ENCODE measurements at regions not wholly inside any gene's neighbourhood (a gene's known extent, or its start where the extent isn't known, plus 50 kb on each side); places are given as distances from the start of the nearest gene placed in this dataset.
A peak's percentile ranks its signal among the peaks of the same experiment; 100 is the strongest.
"Not testable (repeated sequence)": the region's sequence is repeated elsewhere in the genome, so short reads cannot be mapped to it uniquely, and the experiment has no call there.

DNA sequence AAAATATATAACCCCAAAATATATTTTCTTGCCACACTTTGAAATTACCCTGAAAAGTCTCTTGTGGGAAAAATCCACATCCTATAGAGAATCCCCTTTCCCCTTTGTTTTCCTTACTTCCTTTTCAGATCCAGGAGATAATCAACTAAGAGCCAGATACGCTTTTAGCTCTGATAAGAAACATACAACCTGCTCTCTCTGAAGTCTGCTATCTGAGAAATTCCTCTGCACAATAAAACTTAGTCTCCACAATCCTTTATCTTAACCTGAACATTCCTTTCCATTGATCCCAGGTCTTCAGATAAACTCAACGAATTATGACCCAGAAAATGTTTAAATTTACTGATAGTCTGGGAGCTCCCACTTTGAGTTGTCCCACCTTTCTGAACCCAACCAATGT, 233.4 kb upstream of the SETMAR start:
- Mint-ChIP-seq H3K9me3 (peaks cover 15% of the 10 kb centered on the region), H3K4me3 (no peak overlapping the region)
- no peak for ATAC-seq (replicated peaks)

DNA sequence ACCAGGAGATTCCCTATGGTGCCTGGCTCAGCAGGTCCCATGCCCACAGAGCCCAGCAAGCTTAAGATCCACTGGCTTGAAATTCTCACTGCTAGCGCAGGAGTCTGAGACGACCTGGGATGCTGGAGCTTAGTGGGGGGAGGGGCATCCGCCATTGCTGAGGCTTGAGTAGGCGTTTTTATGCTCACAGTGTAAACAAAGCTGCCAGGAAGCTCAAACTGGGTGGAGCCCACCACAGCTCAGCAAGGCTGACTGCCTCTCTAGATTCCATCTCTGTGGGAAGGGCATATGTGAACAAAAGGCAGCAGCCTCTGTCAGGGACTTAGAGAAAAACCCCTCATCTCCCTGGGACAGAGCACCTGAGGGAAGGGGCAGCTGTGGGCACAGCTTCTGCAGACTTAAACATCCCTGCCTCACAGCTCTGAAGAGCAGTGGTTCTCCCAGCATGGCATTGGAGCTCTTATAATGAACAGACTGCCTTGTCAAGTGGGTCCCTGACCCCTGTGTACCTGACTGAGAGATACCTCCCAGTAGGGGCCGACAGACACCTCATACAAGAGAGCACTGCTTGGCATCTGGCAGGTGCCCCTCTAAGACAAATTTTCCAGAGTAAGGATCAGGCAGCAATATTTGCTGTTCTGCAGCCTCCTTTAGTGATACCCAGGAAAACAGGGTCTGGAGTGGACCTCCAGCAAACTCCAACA, 231.5 kb upstream of the SETMAR start:
- H3K27me3 Mint-ChIP-seq = no peaks in the 10 kb centered on the region
- H3K36me3 Mint-ChIP-seq (ENCODE audit: low read depth) = no peaks in the 10 kb centered on the region
- ATAC-seq (replicated peaks) = no peak
- peaks cover 20% of the 10 kb centered on the region for H3K9me3 Mint-ChIP-seq
- H3K4me1 Mint-ChIP-seq = no peaks in the 10 kb centered on the region
- H3K27ac Mint-ChIP-seq = no peak overlapping the region
- no peak overlapping the region for H3K4me3 Mint-ChIP-seq

More for the DNA sequence above, 233.4 kb upstream of the SETMAR start:
- Mint-ChIP-seq H3K36me3 (ENCODE audit: low read depth) (no peaks in the 10 kb centered on the region), H3K4me1 (no peaks in the 10 kb centered on the region), H3K27ac (no peak overlapping the region), H3K27me3 (no peaks in the 10 kb centered on the region)

DNA sequence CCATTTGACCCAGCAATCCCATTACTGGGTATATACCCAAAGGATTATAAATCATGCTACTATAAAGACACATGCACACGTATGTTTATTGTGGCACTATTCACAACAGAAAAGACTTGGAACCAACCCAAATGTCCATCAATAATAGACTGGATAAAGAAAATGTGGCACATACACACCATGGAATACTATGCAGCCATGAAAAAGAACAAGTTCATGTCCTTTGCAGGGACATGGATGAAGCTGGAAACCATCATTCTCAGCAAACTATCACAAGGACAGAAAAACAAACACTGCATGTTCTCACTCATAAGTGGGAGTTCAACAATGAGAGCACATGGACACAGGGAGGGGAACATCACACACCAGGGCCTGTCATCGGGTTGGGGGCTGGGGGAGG, 225.9 kb upstream of the SETMAR start:
- H3K27ac Mint-ChIP-seq; H3K36me3 Mint-ChIP-seq (ENCODE audit: low read depth); H3K27me3 Mint-ChIP-seq; H3K4me3 Mint-ChIP-seq; H3K4me1 Mint-ChIP-seq; ATAC-seq (replicated peaks): not testable (repeated sequence)
- H3K9me3 Mint-ChIP-seq = peaks cover 20% of the 10 kb centered on the region

DNA sequence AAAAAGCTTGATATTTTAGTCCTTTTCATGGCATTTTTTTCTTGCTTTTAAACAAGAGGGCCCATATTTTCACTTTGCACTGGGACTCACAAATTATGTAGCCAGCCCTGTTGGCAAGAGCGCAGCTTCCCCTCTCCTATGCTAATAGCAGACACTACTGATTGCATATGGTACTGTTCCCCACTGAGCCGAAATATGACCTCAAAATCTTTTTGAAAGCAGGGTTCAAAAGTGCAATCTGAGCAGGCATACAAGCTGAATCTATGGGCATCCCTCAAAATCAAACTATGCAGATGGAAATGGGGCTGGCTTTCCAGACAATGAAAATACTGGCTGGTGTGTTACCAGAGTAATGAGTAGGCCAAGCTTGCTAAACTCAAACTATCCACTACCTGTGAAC, 225.2 kb upstream of the SETMAR start:
- Mint-ChIP-seq H3K9me3 (peaks cover 16% of the 10 kb centered on the region), H3K4me1 (no peaks in the 10 kb centered on the region), H3K4me3 (no peak overlapping the region), H3K27me3 (no peaks in the 10 kb centered on the region), H3K27ac (no peak overlapping the region), H3K36me3 (ENCODE audit: low read depth) (no peaks in the 10 kb centered on the region)
- no peak for ATAC-seq (replicated peaks)

DNA sequence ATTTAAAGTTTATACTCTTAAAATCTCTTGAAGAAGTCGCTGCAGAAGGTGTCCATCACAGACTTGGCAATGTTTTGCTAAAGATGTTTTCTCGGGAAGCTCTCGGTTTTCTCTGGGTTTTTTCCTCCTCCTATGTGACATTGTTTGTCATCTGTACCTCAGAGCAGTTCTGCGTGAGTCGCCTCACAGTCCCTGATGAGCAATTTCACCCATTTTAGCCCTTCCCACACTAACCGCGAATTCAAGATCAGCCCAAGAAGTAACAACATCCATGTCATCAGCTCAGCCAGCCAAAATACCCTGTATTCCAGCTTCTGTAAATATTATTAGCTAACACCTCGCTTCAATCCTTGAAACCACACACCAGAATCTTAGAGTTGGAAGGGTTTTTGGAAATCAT, 224.3 kb upstream of the SETMAR start:
- peak; percentile 46 for ATAC-seq (replicated peaks)
- no peaks in the 10 kb centered on the region for H3K36me3 Mint-ChIP-seq (ENCODE audit: low read depth)

DNA sequence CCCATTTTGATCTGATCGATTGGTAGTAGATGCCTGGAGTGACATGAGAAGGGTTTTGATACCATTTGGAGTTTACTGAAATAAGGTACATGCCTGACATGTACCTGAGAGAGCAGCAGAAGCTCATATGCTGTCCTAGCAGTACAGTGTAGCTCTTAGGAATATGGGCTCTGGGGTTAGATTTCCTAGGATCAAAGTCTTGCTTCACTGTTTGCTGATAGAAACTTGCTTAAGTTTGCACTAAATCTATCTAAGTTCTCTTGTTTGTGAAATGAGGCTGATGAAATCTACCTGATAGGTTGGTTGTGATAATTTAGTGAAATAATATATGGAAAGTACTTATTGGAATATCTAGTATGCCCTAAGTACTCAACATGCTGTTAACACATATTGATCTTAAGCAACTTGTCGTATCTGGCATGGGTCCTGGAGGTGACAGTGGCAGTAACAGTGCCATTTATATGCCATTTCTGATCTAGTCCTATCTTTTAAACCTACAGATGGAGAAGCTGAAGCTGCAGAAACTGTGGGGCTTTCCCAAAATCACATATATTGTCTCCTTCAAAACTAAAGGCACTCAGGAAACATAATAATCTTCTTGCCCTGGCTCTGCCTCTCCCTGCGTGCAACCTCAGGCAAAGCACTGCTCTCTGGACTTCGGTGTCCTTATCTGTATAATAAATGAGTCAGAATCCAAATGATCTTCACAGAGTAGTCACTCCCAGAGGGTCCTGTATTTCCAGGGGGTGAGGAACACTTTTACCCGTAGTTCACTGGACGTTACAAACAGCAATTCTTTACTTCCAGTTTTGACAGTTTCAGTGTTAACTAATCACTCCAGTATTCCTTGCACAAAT, 223.6 kb upstream of the SETMAR start:
- Mint-ChIP-seq H3K9me3 (peaks cover 5% of the 10 kb centered on the region), H3K4me1 (no peaks in the 10 kb centered on the region), H3K27ac (no peak overlapping the region), H3K27me3 (no peaks in the 10 kb centered on the region), H3K4me3 (no peak overlapping the region), H3K36me3 (ENCODE audit: low read depth) (no peaks in the 10 kb centered on the region)
- no peak for ATAC-seq (replicated peaks)

More for the DNA sequence above, 224.3 kb upstream of the SETMAR start:
- no peak overlapping the region for H3K27ac Mint-ChIP-seq
- H3K27me3 Mint-ChIP-seq = no peaks in the 10 kb centered on the region
- H3K4me1 Mint-ChIP-seq = no peaks in the 10 kb centered on the region
- H3K9me3 Mint-ChIP-seq = peaks cover 10% of the 10 kb centered on the region
- H3K4me3 Mint-ChIP-seq = no peak overlapping the region

DNA sequence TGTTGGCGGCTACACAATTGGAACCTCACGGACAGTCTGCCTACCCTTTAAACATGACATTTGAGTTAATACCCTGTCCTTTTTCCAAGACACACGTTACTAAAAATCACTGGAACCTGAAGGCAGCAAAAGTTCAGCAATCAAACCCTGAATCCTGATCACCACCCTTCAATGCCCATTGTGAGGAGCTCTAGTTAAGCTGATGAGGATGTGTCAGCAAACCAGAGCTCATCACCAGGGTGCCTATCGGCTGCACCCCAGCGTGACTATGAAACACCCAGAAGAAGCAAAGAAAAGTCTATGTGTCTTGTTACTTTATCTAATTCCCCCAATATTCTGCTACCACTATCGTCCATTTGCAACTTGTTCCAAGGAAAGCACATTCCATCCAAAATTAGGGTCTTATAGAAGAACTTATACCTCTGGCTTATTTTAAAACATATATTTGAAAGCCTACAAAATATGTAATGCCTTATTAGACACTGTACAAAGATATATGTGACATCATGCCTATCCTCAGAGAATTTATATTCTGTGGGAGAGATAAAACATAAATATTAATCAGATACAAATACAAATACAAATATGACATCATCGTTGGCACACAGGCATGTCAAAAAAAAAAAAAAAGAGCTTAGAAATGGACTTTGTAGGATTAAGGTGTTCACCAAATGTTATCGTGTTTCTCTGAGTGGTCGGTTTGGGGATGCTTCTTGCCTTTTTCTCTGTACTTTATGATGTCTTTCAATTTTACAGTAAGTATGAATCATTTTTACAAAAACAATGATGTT, 219.7 kb upstream of the SETMAR start:
- Mint-ChIP-seq H3K36me3 (ENCODE audit: low read depth) (no peaks in the 10 kb centered on the region), H3K4me1 (no peaks in the 10 kb centered on the region), H3K27ac (no peak overlapping the region), H3K9me3 (no peaks in the 10 kb centered on the region), H3K27me3 (no peaks in the 10 kb centered on the region), H3K4me3 (no peak overlapping the region)
- no peak for ATAC-seq (replicated peaks)

DNA sequence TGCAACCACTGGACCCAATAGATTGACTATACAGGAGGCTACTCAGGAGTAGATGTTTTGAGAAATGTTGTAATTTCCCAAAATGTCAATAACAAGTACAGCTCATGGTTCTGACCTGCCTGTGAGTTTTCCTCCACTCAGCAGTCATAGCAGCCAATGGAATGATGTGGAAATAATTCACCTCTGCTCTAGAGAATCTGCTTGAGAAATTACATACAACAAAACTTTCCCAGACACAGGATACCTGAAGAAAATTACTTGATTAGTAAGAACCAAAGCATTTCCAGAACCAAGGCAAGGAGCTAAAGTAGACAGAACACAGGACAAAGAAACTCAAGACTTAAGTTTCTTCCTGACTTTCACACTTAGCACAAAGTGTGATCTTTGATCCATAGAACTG, 218.9 kb upstream of the SETMAR start:
- Mint-ChIP-seq H3K27ac (no peak overlapping the region), H3K27me3 (no peaks in the 10 kb centered on the region), H3K9me3 (no peaks in the 10 kb centered on the region), H3K36me3 (ENCODE audit: low read depth) (no peaks in the 10 kb centered on the region), H3K4me3 (no peak overlapping the region), H3K4me1 (no peaks in the 10 kb centered on the region)
- ATAC-seq (replicated peaks) = no peak

DNA sequence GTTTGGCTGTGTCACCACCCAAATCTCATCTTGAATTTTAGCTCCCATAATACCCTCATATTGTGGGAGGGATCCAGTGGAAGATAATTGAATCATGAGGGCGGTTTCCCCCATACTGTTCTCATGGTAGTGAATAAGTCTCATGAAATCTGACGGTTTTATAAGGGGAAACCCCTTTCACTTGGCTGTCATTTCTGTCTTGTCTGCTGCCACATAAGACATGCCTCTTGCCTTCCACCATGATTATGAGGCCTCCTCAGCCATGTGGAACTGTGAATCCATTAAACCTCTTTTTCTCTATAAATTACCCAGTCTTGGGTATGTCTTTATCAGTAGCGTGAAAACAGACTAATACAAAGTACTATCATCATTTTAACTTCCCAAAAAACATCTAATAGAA, 216.5 kb upstream of the SETMAR start:
- ATAC-seq (replicated peaks) = peak; percentile 34

DNA sequence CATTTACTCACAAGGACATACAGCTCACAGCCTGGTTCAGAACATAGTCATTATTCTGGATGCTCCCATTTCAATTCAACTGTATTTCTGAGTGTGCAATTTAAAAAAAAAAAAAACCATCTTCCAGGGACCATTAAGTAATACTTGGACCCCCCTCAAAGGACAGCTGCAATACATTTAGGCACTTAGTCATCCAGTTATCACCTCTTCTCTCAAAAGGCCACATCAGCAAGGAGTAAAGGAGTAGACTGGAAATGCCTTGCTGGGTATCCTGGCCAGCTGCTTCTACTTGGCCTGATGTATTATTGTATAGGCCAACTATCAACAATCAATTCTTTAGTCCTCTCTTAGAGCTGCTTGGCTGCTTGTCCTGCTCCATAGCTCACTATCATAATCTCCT, 211.4 kb upstream of the SETMAR start:
- H3K27me3 Mint-ChIP-seq = no peaks in the 10 kb centered on the region
- H3K9me3 Mint-ChIP-seq = no peaks in the 10 kb centered on the region
- H3K4me3 Mint-ChIP-seq = no peak overlapping the region
- H3K4me1 Mint-ChIP-seq = no peaks in the 10 kb centered on the region
- no peaks in the 10 kb centered on the region for H3K36me3 Mint-ChIP-seq (ENCODE audit: low read depth)
- ATAC-seq (replicated peaks) = no peak
- H3K27ac Mint-ChIP-seq = no peak overlapping the region

More for the DNA sequence above, 216.5 kb upstream of the SETMAR start:
- H3K9me3 Mint-ChIP-seq; H3K4me1 Mint-ChIP-seq; H3K36me3 Mint-ChIP-seq (ENCODE audit: low read depth); H3K4me3 Mint-ChIP-seq; H3K27me3 Mint-ChIP-seq; H3K27ac Mint-ChIP-seq: not testable (repeated sequence)

DNA sequence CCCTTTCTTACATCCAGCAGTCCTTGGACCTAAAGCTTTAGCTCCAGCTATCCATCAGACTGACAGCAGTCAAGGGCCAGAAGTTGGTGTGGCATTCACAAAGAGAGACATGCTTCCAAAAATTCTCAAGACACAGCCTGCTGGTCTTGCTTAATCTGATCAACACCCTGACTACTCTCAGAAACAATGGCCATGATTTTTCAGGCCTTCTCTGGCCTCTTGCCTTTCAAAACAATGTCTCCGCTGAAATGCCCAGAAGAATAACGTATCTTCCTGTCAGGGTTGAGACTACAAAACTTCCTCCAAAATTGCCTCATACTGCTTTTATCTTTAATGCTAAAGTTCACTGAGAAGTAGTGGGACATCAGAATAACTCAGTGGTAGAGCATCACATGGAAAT, 205.4 kb upstream of the SETMAR start:
- Mint-ChIP-seq H3K4me3 (no peak overlapping the region), H3K4me1 (no peaks in the 10 kb centered on the region), H3K27me3 (no peaks in the 10 kb centered on the region), H3K9me3 (peaks cover 6% of the 10 kb centered on the region), H3K36me3 (ENCODE audit: low read depth) (no peaks in the 10 kb centered on the region), H3K27ac (no peak overlapping the region)
- ATAC-seq (replicated peaks) = no peak

DNA sequence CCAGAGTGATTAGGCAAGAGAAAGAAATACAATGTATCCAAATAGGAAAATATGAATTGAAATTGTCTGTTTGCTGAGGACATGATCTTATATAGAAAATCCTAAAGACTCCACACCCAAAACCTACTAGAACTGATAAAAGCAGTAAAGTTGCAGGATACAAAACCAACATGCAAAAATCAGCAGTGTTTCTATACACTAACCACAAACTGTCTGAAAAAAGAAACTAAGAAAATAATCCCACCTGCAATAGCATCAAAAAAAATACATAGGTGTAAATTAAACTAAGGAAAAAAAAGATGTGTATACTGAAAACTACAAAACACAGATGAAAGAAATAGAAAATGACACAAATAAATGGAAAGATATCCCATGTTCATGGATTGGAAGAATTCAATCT, 203.6 kb upstream of the SETMAR start:
- Mint-ChIP-seq H3K27me3 (no peaks in the 10 kb centered on the region), H3K4me3 (no peak overlapping the region), H3K36me3 (ENCODE audit: low read depth) (no peaks in the 10 kb centered on the region), H3K4me1 (no peaks in the 10 kb centered on the region), H3K9me3 (peaks cover 9% of the 10 kb centered on the region), H3K27ac (no peak overlapping the region)
- no peak for ATAC-seq (replicated peaks)

DNA sequence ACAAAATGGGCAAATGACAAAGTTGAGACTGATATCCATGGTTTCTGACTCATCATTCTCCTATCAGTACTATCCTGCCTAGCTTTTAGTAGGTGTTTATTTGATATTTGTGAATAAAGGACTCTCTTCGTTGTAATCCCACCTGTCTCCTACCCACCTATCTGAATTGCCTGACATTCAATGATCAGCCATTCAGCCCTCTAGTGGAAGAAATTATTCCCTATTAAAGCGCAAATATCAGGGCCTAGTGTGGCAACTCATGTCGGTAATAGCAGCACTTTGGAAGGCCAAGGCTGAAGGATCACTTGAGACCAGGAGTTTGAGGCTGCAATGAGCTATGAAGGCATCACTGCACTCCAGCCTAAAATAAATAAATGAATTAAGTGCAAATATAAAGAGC, 195.7 kb upstream of the SETMAR start:
- H3K36me3 Mint-ChIP-seq (ENCODE audit: low read depth) = no peaks in the 10 kb centered on the region
- H3K27me3 Mint-ChIP-seq = no peaks in the 10 kb centered on the region
- peaks cover 3% of the 10 kb centered on the region for H3K9me3 Mint-ChIP-seq
- H3K4me1 Mint-ChIP-seq = no peaks in the 10 kb centered on the region
- ATAC-seq (replicated peaks) = no peak
- no peak overlapping the region for H3K4me3 Mint-ChIP-seq
- no peak overlapping the region for H3K27ac Mint-ChIP-seq

DNA sequence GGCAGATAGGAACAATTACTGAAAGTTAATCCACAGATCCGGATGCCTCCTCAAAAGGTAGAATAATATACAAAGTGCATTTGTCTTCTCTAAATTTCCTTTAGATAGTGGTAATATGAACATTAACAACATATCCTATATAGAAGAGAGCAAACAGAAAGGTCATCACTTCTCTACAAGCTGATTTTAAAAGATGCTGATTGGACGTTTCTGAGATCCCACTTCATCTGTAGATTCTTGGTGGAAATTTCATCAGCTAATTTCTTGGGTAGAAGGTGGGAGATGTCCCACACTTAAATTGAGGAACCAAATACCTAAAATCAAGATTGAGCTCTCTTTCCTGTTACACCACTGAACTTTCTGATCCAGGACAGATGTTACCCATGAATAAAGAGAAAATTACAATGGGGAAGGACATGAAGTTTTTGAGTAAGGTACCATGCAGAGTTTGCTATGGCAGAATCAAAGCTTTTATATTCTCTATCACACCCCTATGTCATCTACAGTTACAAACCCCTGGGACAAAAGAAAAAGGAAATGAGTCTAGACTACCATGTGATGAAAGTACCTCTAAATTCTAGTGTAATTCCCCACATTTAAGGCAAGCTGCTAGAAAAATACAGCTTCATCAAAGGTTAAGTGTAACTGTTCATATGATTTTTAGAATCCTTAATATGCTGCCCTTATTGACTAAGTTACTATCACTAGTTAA, 189.2 kb upstream of the SETMAR start:
- no peak overlapping the region for H3K4me3 Mint-ChIP-seq
- H3K36me3 Mint-ChIP-seq (ENCODE audit: low read depth) = no peaks in the 10 kb centered on the region
- no peaks in the 10 kb centered on the region for H3K9me3 Mint-ChIP-seq
- no peaks in the 10 kb centered on the region for H3K4me1 Mint-ChIP-seq
- no peak for ATAC-seq (replicated peaks)
- no peaks in the 10 kb centered on the region for H3K27me3 Mint-ChIP-seq
- no peak overlapping the region for H3K27ac Mint-ChIP-seq

All from activated T-helper 17 cell treated with anti-CD3 and anti-CD28 coated beads, Interleukin-2, amount 50 U/mL, for 72 hours (primary cell).